Glutamatergic neuron (in vitro differentiated cells): ENCODE measurements at regions not wholly inside any gene's neighbourhood (a gene's known extent, or its start where the extent isn't known, plus 50 kb on each side); places are given as distances from the start of the nearest gene placed in this dataset.
"Not testable (repeated sequence)": the region's sequence is repeated elsewhere in the genome, so short reads cannot be mapped to it uniquely, and the experiment has no call there.

Source experiments
- DNase-seq: peaks from one replicate; pipeline ENCODE4 v3.0.0; 2022
- H3K27ac Mint-ChIP-seq: one replicate; pipeline ENCODE4 v1.8.0; 2020; ENCODE audit warnings: mild to moderate bottlenecking, mixed read lengths, inconsistent platforms; ENCODE audit not compliant: unreplicated experiment
- H3K27me3 Mint-ChIP-seq: one replicate; pipeline ENCODE4 v1.8.0; 2020; ENCODE audit warnings: mild to moderate bottlenecking, moderate library complexity, mixed read lengths, inconsistent platforms; ENCODE audit not compliant: unreplicated experiment
- H3K36me3 Mint-ChIP-seq: one replicate; pipeline ENCODE4 v1.8.0; 2020; ENCODE audit warnings: mild to moderate bottlenecking, mixed read lengths, inconsistent platforms; ENCODE audit not compliant: unreplicated experiment
- H3K4me1 Mint-ChIP-seq: one replicate; pipeline ENCODE4 v1.8.0; 2020; ENCODE audit warnings: mild to moderate bottlenecking, low read depth, mixed read lengths, inconsistent platforms; ENCODE audit not compliant: unreplicated experiment
- H3K4me3 Mint-ChIP-seq: one replicate; pipeline ENCODE4 v1.8.0; 2020; ENCODE audit warnings: mild to moderate bottlenecking, mixed read lengths, inconsistent platforms; ENCODE audit not compliant: unreplicated experiment
- H3K9me3 Mint-ChIP-seq: one replicate; pipeline ENCODE4 v1.8.0; 2020; ENCODE audit warnings: mild to moderate bottlenecking, moderate library complexity, mixed read lengths, inconsistent platforms; ENCODE audit not compliant: unreplicated experiment
- CTCF ChIP-seq: fragments of 200-600 bp; sonication (generic); IDR thresholded peaks from one replicate; pipeline ENCODE4 v1.5.0; 2021; ENCODE audit not compliant: partially characterized antibody, unreplicated experiment

DNA sequence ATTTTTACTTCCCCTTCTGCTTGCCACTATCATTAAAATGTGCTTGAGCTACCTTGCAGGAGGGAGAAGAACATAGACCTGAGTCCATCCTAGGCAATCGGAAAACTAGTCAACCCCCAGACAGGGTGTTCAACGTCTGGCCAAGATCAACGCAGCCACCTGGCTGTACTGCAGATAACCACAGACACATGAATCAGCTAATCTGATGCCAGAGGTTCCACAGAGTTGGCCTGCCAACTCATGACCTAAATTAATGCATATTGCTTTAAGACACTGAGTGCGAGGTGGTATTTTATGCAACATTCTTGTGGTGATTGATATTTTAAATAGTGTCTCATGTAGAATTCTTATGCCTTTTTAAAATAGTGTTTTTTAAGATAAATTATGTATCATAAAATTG lies 1283.8 kb upstream of the PABPC4L start:
- DNase-seq = no peak
- Mint-ChIP-seq H3K27me3 (no peaks in the 10 kb centered on the region), H3K4me1 (no peaks in the 10 kb centered on the region), H3K4me3 (no peak overlapping the region), H3K9me3 (peaks cover 2% of the 10 kb centered on the region), H3K36me3 (no peaks in the 10 kb centered on the region), H3K27ac (no peak overlapping the region)
- TF ChIP-seq CTCF = no peak

- H3K36me3 Mint-ChIP-seq = no peaks in the 10 kb centered on the region
- H3K27ac Mint-ChIP-seq = no peak overlapping the region
Observed at GRCh38 chr4:135476272-135476671, 1274.7 kb upstream of the PABPC4L start.

DNA sequence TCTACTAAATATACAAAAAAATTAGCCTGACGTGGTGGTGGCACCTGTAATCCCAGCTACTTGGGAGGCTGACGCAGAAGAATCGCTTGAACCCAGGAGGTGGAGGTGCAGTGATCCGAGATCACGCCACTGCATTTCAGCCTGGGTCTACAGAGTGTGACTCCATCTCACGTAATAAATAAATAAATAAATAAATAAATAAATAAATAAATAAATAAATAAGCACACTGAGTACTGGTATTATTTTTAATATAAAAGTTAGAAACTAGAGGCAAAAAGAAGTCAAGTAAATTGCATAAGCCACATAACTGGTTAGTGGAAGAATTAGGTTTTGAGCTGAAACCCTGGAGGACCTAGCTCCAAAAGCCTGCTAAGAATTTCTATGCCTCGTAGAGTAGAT lies 1262.7 kb upstream of the PABPC4L start:
- H3K27ac Mint-ChIP-seq = no peak overlapping the region
- H3K9me3 Mint-ChIP-seq = peaks cover 1% of the 10 kb centered on the region
- H3K36me3 Mint-ChIP-seq = no peaks in the 10 kb centered on the region
- no peak for TF ChIP-seq CTCF
- H3K27me3 Mint-ChIP-seq = peaks cover 2% of the 10 kb centered on the region
- no peaks in the 10 kb centered on the region for H3K4me1 Mint-ChIP-seq
- H3K4me3 Mint-ChIP-seq = no peak overlapping the region
- DNase-seq = no peak

More at GRCh38 chr4:135476272-135476671, 1274.7 kb upstream of the PABPC4L start:
- Mint-ChIP-seq H3K9me3 (peaks cover 2% of the 10 kb centered on the region), H3K4me1 (no peaks in the 10 kb centered on the region), H3K4me3 (no peak overlapping the region), H3K27me3 (no peaks in the 10 kb centered on the region)
- no peak for DNase-seq
- no peak for TF ChIP-seq CTCF

DNA sequence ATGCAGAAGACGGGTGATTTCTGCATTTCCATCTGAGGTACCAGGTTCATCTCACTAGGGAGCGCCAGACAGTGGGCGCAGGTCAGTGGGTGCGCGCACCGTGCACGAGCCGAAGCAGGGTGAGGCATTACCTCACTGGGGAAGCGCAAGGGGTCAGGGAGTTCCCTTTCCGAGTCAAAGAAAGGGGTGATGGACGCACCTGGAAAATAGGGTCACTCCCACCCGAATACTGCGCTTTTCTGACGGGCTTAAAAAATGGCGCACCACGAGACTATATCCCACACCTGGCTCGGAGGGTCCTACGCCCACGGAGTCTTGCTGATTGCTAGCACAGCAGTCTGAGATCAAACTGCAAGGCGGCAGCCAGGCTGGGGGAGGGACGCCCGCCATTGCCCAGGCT lies 1246.0 kb upstream of the PABPC4L start:
- H3K9me3 Mint-ChIP-seq, H3K36me3 Mint-ChIP-seq, DNase-seq, H3K27ac Mint-ChIP-seq, H3K4me3 Mint-ChIP-seq, H3K4me1 Mint-ChIP-seq, H3K27me3 Mint-ChIP-seq: not testable (repeated sequence)

DNA sequence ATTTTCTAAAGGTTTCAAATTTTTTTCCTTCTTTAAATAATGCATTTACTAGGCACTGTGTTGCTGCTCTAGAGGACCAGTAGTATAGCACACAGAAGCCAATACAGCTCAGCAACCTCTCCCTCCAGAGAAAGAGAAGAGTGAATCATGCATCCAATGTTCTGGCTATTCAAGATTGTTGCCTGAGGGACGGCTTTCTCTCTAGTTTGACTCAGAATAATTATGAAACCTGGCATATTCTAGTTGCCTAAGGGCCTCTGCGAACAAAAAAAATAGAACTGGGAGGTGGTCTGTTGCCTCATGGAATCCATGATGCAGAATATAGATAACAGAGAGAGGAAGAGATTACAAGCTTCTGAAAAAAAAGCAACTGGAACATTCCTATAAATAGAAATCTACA lies 1233.3 kb upstream of the PABPC4L start:
- Mint-ChIP-seq H3K27me3 (no peaks in the 10 kb centered on the region), H3K36me3 (peaks cover 6% of the 10 kb centered on the region), H3K4me3 (no peak overlapping the region), H3K4me1 (no peaks in the 10 kb centered on the region), H3K9me3 (peaks cover 4% of the 10 kb centered on the region), H3K27ac (no peak overlapping the region)
- DNase-seq = no peak
- no peak for TF ChIP-seq CTCF

- no peaks in the 10 kb centered on the region for H3K4me1 Mint-ChIP-seq
- DNase-seq = no peak
- no peaks in the 10 kb centered on the region for H3K36me3 Mint-ChIP-seq
- no peak overlapping the region for H3K27ac Mint-ChIP-seq
- H3K27me3 Mint-ChIP-seq = no peaks in the 10 kb centered on the region
- TF ChIP-seq CTCF = no peak
- no peaks in the 10 kb centered on the region for H3K9me3 Mint-ChIP-seq
- H3K4me3 Mint-ChIP-seq = no peak overlapping the region
Observed at GRCh38 chr4:135429528-135429927, 1227.9 kb upstream of the PABPC4L start.
